H9 (cell line): ENCODE measurements at regions not wholly inside any gene's neighbourhood (a gene's known extent, or its start where the extent isn't known, plus 50 kb on each side); places are given as distances from the start of the nearest gene placed in this dataset.

Source experiments
- DNase-seq: peaks from one replicate; pipeline ENCODE4 v3.0.0-alpha.2; 2017
- H2AFZ ChIP-seq: one replicate; pipeline ENCODE4 v1.6.1; 2013; ENCODE audit warnings: mild to moderate bottlenecking, low read length, control low read depth, moderate library complexity
- H2AK5ac ChIP-seq: 2 replicates; pipeline ENCODE4 v1.6.1; 2013; ENCODE audit warnings: low read length, control low read depth, mixed read lengths; ENCODE audit not compliant: insufficient read length
- H2BK120ac ChIP-seq: one replicate; pipeline ENCODE4 v1.6.1; 2013; ENCODE audit warnings: low read depth, mild to moderate bottlenecking, low read length, control low read depth, inconsistent platforms; ENCODE audit not compliant: poor library complexity, severe bottlenecking
- H2BK12ac ChIP-seq: 2 replicates; pipeline ENCODE4 v1.6.1; 2013; ENCODE audit warnings: low read length, control low read depth, mixed read lengths, low read depth; ENCODE audit not compliant: insufficient read length
- H2BK15ac ChIP-seq: 2 replicates; pipeline ENCODE4 v1.6.1; 2013; ENCODE audit warnings: low read depth, low read length, control low read depth
- H2BK20ac ChIP-seq: one replicate; pipeline ENCODE4 v1.6.1; 2013; ENCODE audit warnings: low read depth, mild to moderate bottlenecking, low read length, control low read depth, inconsistent platforms; ENCODE audit not compliant: poor library complexity, severe bottlenecking
- H2BK5ac ChIP-seq: 2 replicates; pipeline ENCODE4 v1.6.1; 2013; ENCODE audit warnings: low read length, control low read depth, mixed read lengths; ENCODE audit not compliant: insufficient read length
- H3K14ac ChIP-seq: 2 replicates; pipeline ENCODE4 v1.6.1; 2013; ENCODE audit warnings: low read length, control low read depth; ENCODE audit not compliant: insufficient read depth
- H3K18ac ChIP-seq: 2 replicates; pipeline ENCODE4 v1.6.1; 2013; ENCODE audit warnings: low read depth, mild to moderate bottlenecking, mixed read lengths, low read length, control low read depth; ENCODE audit not compliant: insufficient read length
- H3K23ac ChIP-seq: 2 replicates; pipeline ENCODE4 v1.6.1; 2013; ENCODE audit warnings: low read length, control low read depth, mixed read lengths, low read depth; ENCODE audit not compliant: insufficient read length
- H3K23me2 ChIP-seq: 2 replicates; pipeline ENCODE4 v1.6.1; 2013; ENCODE audit warnings: low read depth, mild to moderate bottlenecking, mixed read lengths, low read length, control low read depth; ENCODE audit not compliant: insufficient read length, poor library complexity, severe bottlenecking
- H3K27ac ChIP-seq: 2 replicates; pipeline ENCODE4 v1.5.1; 2013; ENCODE audit warnings: low read length, control low read depth, mixed read lengths, low read depth; ENCODE audit not compliant: insufficient read length
- H3K27me3 ChIP-seq: 2 replicates; pipeline ENCODE4 v1.6.1; 2013; ENCODE audit warnings: low read length, control low read depth, inconsistent platforms; ENCODE audit not compliant: insufficient read depth
- H3K4ac ChIP-seq: 2 replicates; pipeline ENCODE4 v1.6.1; 2013; ENCODE audit warnings: low read depth, mild to moderate bottlenecking, control low read depth, inconsistent platforms, low read length, moderate library complexity
- H3K4me1 ChIP-seq: 2 replicates; pipeline ENCODE4 v1.6.1; 2013; ENCODE audit warnings: low read length, control low read depth, inconsistent platforms; ENCODE audit not compliant: insufficient read depth
- H3K4me2 ChIP-seq: 2 replicates; pipeline ENCODE4 v1.6.1; 2013; ENCODE audit warnings: low read length, control low read depth, mixed read lengths; ENCODE audit not compliant: insufficient read length, insufficient read depth
- H3K56ac ChIP-seq: 2 replicates; pipeline ENCODE4 v1.6.1; 2013; ENCODE audit warnings: low read depth, mild to moderate bottlenecking, mixed read lengths, low read length, control low read depth; ENCODE audit not compliant: insufficient read length
- H3K79me1 ChIP-seq: 2 replicates; pipeline ENCODE4 v1.6.1; 2013; ENCODE audit warnings: low read depth, mild to moderate bottlenecking, moderate library complexity, low read length, control low read depth, inconsistent platforms; ENCODE audit not compliant: insufficient read depth, poor library complexity, severe bottlenecking
- H3K79me2 ChIP-seq: 2 replicates; pipeline ENCODE4 v1.6.1; 2013; ENCODE audit warnings: low read length, control low read depth, inconsistent platforms; ENCODE audit not compliant: insufficient read depth
- H3K9ac ChIP-seq: 2 replicates; pipeline ENCODE4 v1.6.1; 2013; ENCODE audit warnings: low read length, control low read depth, mixed read lengths; ENCODE audit not compliant: insufficient read length; ENCODE audit errors: extremely low read depth
- H3K9me3 ChIP-seq: one replicate; pipeline ENCODE4 v1.6.1; 2013; ENCODE audit warnings: low read depth, low read length, inconsistent platforms; ENCODE audit not compliant: control insufficient read depth
- H3T11ph ChIP-seq: one replicate; pipeline ENCODE4 v1.6.1; 2013; ENCODE audit warnings: mild to moderate bottlenecking, low read length, control low read depth, inconsistent platforms
- H4K20me1 ChIP-seq: one replicate; pipeline ENCODE4 v1.6.1; 2013; ENCODE audit not compliant: control insufficient read depth, insufficient read length, insufficient read depth
- H4K5ac ChIP-seq: 2 replicates; pipeline ENCODE4 v1.6.1; 2013; ENCODE audit warnings: low read depth, mild to moderate bottlenecking, mixed read lengths, low read length, control low read depth; ENCODE audit not compliant: insufficient read length
- H4K8ac ChIP-seq: replicated peaks from 2 replicates; pipeline ENCODE4 v1.6.1; 2013; ENCODE audit warnings: low read length, control low read depth, mixed read lengths, low read depth; ENCODE audit not compliant: insufficient read length
- H4K91ac ChIP-seq: 2 replicates; pipeline ENCODE4 v1.6.1; 2013; ENCODE audit warnings: low read depth, mild to moderate bottlenecking, moderate library complexity, mixed read lengths, low read length, control low read depth; ENCODE audit not compliant: insufficient read length
- H3K27ac Mint-ChIP-seq, 3 experiments: 2 replicates in 2 of 3; 3 replicates in 1 of 3; pipeline ENCODE4 v1.8.0; 2020 to 2021; ENCODE audit warnings: mixed read lengths in 3 of 3, mild to moderate bottlenecking in 1 of 3, moderate library complexity in 1 of 3
- H3K27me3 Mint-ChIP-seq: 2 replicates; pipeline ENCODE4 v1.8.0; 2021; ENCODE audit warnings: low read depth, mild to moderate bottlenecking, moderate library complexity, mixed read lengths
- H3K36me3 Mint-ChIP-seq, 3 experiments: 2 replicates in 2 of 3; 3 replicates in 1 of 3; pipeline ENCODE4 v1.8.0; 2020 to 2021; ENCODE audit warnings: low read depth in 3 of 3, mixed read lengths in 3 of 3; ENCODE audit not compliant: insufficient read depth in 1 of 3
- H3K4me1 Mint-ChIP-seq, 2 experiments: 2 replicates each; pipeline ENCODE4 v1.8.0; 2020; ENCODE audit warnings: mixed read lengths in 2 of 2
- H3K4me3 Mint-ChIP-seq, 2 experiments: 2 replicates in 1 of 2; 3 replicates in 1 of 2; pipeline ENCODE4 v1.8.0; 2020 to 2021; ENCODE audit warnings: mild to moderate bottlenecking in 2 of 2, mixed read lengths in 2 of 2, moderate library complexity in 1 of 2
- H3K9me3 Mint-ChIP-seq, 2 experiments: 2 replicates in 1 of 2; 3 replicates in 1 of 2; pipeline ENCODE4 v1.8.0; 2020; ENCODE audit warnings: mild to moderate bottlenecking in 2 of 2, mixed read lengths in 2 of 2, moderate library complexity in 1 of 2
- CTCF ChIP-seq: fragments of 200-600 bp; sonication (generic); conservative IDR thresholded peaks from 3 replicates; pipeline ENCODE4 v1.8.0; 2021; ENCODE audit warnings: antibody characterized with exemption, mild to moderate bottlenecking
- WGBS: extraction: QIAGEN DNeasy Blood & Tissue Kit; methylation state at CpG from one replicate; pipeline ENCODE4 v1.1.7; 2013; ENCODE audit warnings: missing lambda C conversion rate, low lambda C conversion rate, mixed read lengths; ENCODE audit not compliant: insufficient read length; ENCODE audit errors: extremely low coverage; 5-methylcytosine and 5-hydroxymethylcytosine counted together

GRCh38 chr4:180861651-180862050 is 1381.6 kb upstream of the TENM3 start:
- no peak for TF ChIP-seq CTCF
- Mint-ChIP-seq H3K27ac (no peak overlapping the region), H3K9me3 (peaks cover 8 to 11% of the 10 kb centered on the region in 2 experiments; a peak in 4 of 5 replicates), H3K36me3 (peaks cover 0 to 10% (median 5%) of the 10 kb centered on the region in 3 experiments; a peak in 5 of 7 replicates), H3K4me3 (no peak overlapping the region), H3K27me3 (no peaks in the 10 kb centered on the region), H3K4me1 (peaks cover 7 to 12% of the 10 kb centered on the region in 2 experiments; a peak in 3 of 4 replicates)
- Histone ChIP-seq H4K20me1 (no peaks in the 10 kb centered on the region), H3K56ac (no peak overlapping the region), H3K4me2 (no peak overlapping the region), H3K18ac (no peak overlapping the region), H3K23ac (no peak overlapping the region), H3K9me3 (no peaks in the 10 kb centered on the region), H3K79me1 (no peaks in the 10 kb centered on the region), H3T11ph (no peak overlapping the region), H3K4ac (no peak overlapping the region), H2AK5ac (no peak overlapping the region), H4K8ac (no peak overlapping the region), H2BK20ac (no peak overlapping the region), H2BK12ac (no peak overlapping the region), H4K91ac (no peak overlapping the region), H2BK15ac (no peak overlapping the region), H2BK120ac (no peak overlapping the region), H3K23me2 (no peaks in the 10 kb centered on the region), H2BK5ac (no peak overlapping the region), H2AFZ (no peak overlapping the region), H4K5ac (no peak overlapping the region), H3K14ac (no peak overlapping the region), H3K27me3 (no peaks in the 10 kb centered on the region), H3K4me1 (no peaks in the 10 kb centered on the region), H3K27ac (no peak overlapping the region), H3K79me2 (no peaks in the 10 kb centered on the region), H3K9ac (no peak overlapping the region)
- no peak for DNase-seq
- WGBS = no CpG with 5 or more reads among the region's 11 CpGs
